Left renal cortex interstitium (tissue), 4 donors: ENCODE measurements at regions not wholly inside any gene's neighbourhood (a gene's known extent, or its start where the extent isn't known, plus 50 kb on each side); places are given as distances from the start of the nearest gene placed in this dataset.

Source experiments
- DNase-seq, 4 donors: peaks; one replicate each; pipeline ENCODE4 v3.0.0-alpha.2; 2013; ENCODE audit warnings: low read depth in 4 of 4, low spot score in 2 of 4, missing footprints in 1 of 4

DNA sequence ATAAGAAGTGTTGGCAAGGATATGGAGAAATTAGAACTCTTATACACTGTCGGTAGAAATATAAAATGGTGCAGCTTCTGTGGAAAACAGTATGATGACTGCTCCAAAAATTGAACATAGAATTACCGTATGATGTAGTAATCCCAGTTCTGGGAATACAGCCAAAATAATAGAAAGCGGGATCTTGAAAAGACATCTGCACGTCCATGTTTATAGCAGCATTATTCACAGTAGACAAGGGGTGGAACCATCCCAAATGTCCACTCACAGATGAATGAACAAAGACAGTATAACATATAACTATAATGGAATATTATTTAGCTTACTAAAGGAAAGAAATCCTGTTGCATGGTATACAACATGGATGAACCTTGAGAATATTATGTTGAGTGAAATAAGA, 257.7 kb downstream of the TDRD15 start:
- DNase-seq: no peak

DNA sequence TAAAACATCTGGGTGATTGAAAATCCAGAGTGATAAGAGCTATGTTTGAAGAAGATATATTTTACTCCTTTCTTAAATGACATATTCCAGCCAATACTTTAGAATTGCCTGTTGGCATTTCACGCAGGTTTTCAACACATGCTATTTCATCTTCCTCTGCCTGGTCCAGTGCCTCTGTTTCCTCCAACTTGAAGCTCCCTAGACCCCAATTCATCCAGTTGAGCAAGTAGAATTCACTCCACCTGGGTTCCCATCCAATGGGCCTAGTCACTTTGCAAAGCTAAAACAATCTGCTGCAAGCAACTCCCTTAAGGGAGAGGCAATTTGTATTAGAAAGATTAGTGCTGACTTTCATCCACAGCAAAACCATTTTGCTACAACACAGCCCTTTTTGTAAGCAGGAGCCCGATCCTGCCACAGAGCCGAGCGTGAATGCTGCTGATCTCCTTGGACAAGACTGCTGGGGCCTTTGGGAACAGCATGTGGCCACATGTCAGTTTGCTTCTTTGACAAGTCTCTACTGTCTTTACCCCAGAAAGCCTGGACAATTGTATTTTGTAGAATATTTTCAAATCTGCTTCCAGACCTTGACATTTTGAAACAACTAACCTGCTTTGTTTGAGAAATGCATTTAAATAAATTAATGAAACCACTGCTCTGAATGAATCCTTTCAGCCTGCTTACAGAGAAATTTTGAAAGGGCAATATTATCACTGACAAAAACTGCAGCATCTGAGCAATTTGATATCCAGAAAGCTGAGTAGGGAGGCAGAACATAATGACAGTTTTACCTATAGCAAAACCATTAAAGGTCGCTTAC, 259.1 kb downstream of the TDRD15 start:
- DNase-seq: no peak

- DNase-seq: no peak
These were observed 262.9 kb downstream of the TDRD15 start for GRCh38 chr2:21386666-21387065.

- DNase-seq: peak; percentile 20 to 46 (median 30)
These were observed 268.9 kb downstream of the TDRD15 start for GRCh38 chr2:21392649-21393048.

- no peak for DNase-seq
These were observed 269.4 kb downstream of the TDRD15 start for GRCh38 chr2:21393173-21393572.

DNA sequence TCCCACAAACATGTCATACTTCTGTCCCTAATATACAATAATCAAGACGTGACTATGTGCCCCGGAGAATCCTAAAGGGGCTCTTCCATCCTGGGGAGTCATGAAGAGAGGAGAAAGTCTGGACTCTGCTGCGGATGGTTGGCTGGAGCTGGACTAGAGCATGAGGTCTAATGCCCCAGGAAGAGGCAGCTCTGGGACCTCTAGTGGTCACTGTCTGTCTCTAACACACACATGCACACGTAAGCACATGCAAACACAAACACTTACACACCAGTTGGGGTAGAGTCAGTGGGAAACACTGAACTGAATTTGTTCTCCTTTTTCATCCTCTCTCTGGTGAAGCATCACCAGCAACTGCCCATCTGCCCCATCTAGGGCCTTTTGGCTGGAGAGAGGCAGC, 271.6 kb downstream of the TDRD15 start:
- DNase-seq: no peak

DNA sequence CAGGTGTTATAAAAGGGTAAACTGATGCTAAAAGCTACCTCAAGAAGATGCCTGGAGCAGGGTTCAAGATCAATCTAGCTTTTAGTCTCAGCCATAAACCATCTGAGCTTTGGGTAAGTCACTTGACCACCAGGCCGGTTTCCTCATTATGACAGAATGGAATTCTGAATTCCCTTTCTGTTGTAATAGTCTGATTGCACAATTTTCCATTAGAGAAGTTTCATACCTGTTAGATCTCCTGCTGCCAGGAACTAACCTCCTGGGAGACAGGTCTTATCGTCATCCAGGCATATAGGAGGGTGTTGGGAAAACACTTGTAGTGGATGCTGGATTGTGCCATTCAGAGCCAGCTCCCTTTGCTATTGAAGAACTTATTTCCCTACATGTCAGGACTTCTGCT, 272.5 kb downstream of the TDRD15 start:
- no peak for DNase-seq

DNA sequence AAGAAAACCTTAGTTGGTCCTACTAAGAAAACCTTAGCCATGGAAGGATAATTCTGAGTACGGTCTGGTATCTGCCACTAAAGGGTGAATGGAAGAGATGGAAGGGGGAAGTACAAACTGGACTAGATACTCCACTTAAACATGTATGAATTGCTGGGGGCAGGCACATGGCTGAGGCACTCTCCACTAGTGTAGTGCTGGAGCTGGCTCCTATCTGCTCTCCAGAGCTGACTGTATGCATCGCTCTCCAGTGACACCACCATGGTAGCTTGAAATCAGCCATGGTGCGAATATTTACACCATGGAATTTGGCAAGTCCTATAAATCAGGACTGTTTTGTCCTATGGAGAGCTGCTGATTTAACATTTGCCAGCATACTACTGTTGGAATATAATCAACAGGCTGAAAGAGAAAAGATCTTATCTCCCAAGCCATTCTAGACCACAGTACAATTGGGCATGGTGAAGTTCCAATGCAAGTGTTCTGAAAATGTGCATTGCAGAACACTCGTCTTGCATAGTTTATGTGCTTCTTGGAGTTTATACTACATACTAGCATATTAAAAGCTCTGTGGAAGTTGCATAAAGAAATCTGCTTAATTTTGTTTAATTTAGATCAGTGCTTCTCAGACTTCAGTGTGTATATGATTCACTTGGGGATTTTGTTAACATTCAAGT, 277.4 kb downstream of the TDRD15 start:
- DNase-seq: no peak

- DNase-seq: no peak
These were observed 280.4 kb downstream of the TDRD15 start for GRCh38 chr2:21404137-21404536.

DNA sequence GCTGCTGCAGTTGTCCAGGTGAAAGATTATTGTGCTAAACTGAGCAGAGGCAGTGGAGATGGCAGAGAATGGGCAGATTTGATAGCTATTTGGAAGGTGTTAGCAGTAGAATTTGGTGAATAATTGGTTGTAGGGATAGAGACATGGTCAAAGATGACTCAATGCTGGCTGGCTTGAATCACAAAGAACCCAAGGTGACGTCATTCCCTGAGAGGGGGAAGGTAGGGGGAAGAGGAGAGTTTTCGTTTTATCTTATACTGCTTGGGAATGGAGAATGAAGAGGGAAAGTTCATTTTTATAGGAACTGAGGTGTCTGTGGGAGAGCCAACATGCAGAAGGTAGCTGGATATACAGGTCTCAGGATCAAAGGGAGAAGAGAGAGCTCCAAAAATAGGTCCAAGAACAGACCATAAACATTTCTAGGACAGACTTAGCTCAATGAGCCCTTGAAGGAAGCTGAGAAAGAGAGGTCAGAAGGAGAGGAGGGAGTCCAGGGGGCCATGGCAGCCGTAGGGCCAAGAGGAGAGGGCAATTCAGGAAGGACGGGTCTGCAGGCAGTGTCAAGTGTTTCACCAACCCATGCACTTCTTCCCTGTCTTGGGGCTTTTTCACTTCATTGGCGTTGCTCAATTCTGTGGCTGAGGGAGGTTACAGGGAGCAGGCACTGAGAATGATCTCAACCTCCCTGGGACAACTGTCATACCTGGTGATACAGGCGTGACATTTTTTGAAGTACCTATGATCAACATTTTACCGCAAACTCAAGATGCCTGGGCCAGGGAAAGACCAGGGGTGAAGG, 281.3 kb downstream of the TDRD15 start:
- no peak for DNase-seq

GRCh38 chr2:21406386-21406785, 282.6 kb downstream of the TDRD15 start:
- DNase-seq: no peak

GRCh38 chr2:21406911-21407310, 283.1 kb downstream of the TDRD15 start:
- DNase-seq: no peak

DNA sequence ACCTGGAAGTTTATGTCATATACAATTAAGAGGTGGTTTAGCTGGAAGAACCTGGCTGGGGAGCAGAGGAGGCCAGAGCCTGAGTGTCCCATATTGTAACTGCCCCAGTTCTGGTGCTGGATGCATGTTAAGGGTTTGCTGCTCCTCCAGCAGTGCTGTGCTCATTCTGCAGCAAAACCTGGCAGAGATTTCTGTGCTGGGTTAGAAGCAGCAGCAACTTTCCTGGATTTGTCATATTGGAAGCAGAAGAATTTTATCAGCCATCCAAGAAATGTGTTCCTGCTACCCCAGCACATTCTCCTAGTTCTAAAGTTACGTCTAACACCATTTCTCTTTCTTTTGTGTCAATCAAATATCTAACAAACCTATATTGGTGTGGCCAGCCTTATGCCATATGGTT, 284.1 kb downstream of the TDRD15 start:
- no peak for DNase-seq

GRCh38 chr2:21411741-21412140, 288.0 kb downstream of the TDRD15 start:
- no peak for DNase-seq

GRCh38 chr2:21412944-21413443, 289.2 kb downstream of the TDRD15 start:
- DNase-seq: no peak

- DNase-seq: no peak
These were observed 291.5 kb downstream of the TDRD15 start for GRCh38 chr2:21415234-21415633.

- no peak for DNase-seq
These were observed 292.5 kb downstream of the TDRD15 start for GRCh38 chr2:21416226-21416625.

GRCh38 chr2:21418456-21418855, 294.7 kb downstream of the TDRD15 start:
- no peak for DNase-seq

DNA sequence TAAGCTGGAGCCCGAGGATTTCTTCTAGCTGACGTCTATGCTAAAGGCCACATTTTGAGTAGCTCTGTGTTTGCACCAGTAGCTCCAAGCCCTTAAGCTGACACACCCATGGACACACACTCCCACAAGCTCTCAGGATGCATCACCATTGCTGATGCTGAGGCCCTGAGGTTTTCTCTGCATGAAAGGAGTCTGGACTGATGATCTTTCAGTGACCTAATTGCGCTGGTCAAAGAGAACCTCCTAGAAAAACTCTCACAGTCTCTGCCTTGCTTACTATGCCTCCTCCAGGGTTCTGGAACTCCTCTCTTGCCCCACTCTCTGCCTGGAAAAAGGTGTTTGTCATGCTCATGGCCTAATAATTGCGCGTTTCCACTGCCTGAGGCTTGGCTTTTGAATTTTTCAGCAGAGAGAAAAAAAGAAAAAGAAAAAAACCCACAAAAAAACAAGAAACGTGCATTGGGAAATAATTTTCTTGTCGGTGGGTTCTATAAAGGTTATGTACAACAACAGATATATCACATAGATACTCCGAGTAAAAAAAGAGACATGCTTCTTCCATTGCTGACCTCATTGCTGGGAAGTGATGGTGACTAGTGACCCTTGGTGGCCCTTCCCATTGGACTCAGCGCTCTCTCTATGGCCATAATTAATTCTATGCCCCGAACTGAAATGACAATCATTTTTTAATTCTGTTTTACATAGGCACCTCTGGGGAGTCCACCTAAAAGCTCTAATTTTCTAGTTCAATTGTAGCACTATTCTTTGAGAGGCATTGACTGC, 297.0 kb downstream of the TDRD15 start:
- DNase-seq: no peak

- DNase-seq: no peak
These were observed 298.3 kb downstream of the TDRD15 start for GRCh38 chr2:21422050-21422449.
